Fibroblast of pulmonary artery (primary cell): ENCODE measurements at regions not wholly inside any gene's neighbourhood (a gene's known extent, or its start where the extent isn't known, plus 50 kb on each side); places are given as distances from the start of the nearest gene placed in this dataset.
A peak's percentile ranks its signal among the peaks of the same experiment; 100 is the strongest.
"Not testable (repeated sequence)": the region's sequence is repeated elsewhere in the genome, so short reads cannot be mapped to it uniquely, and the experiment has no call there.

Source experiments
- DNase-seq: peaks from one replicate; pipeline ENCODE4 v3.0.0-alpha.2; 2010; ENCODE audit warnings: low read depth
- H3K4me3 ChIP-seq: replicated peaks from 2 replicates; pipeline ENCODE4 v1.5.1; 2011; ENCODE audit warnings: low read depth, mild to moderate bottlenecking, control low read depth, low read length, moderate library complexity
- CTCF ChIP-seq: IDR thresholded peaks from 2 replicates; pipeline ENCODE4 v1.5.1; 2011; ENCODE audit warnings: mild to moderate bottlenecking, control low read depth, low read length, inconsistent platforms; ENCODE audit errors: missing control alignments

GRCh38 chr3:139122221-139122581 is 77.5 kb upstream of the PRR23C start:
- TF ChIP-seq CTCF: no peak
- no peak overlapping the region for H3K4me3 ChIP-seq
- DNase-seq: peak; percentile 73

GRCh38 chr3:139122612-139123011 is 77.9 kb upstream of the PRR23C start:
- no peak overlapping the region for H3K4me3 ChIP-seq
- no peak for DNase-seq
- no peak for TF ChIP-seq CTCF

GRCh38 chr3:139123377-139124095 is 78.8 kb upstream of the PRR23C start:
- DNase-seq: no peak
- no peak overlapping the region for H3K4me3 ChIP-seq
- TF ChIP-seq CTCF: no peak

- no peak overlapping the region for H3K4me3 ChIP-seq
- no peak for TF ChIP-seq CTCF
- DNase-seq: no peak
These were observed 79.5 kb upstream of the PRR23C start for GRCh38 chr3:139124197-139124596.

- H3K4me3 ChIP-seq: no peak overlapping the region
- peak; percentile 18 for DNase-seq
- no peak for TF ChIP-seq CTCF
These were observed 82.4 kb upstream of the PRR23C start for GRCh38 chr3:139127101-139127500.

- H3K4me3 ChIP-seq, DNase-seq: not testable (repeated sequence)
These were observed 82.9 kb upstream of the PRR23C start for GRCh38 chr3:139127629-139128028.

GRCh38 chr3:139128803-139129202 is 84.1 kb upstream of the PRR23C start:
- no peak for DNase-seq
- H3K4me3 ChIP-seq: no peak overlapping the region
- TF ChIP-seq CTCF: no peak
